ENCODE measurements at regions not wholly inside any gene's neighbourhood (a gene's known extent, or its start where the extent isn't known, plus 50 kb on each side); places are given as distances from the start of the nearest gene placed in this dataset.

DNA sequence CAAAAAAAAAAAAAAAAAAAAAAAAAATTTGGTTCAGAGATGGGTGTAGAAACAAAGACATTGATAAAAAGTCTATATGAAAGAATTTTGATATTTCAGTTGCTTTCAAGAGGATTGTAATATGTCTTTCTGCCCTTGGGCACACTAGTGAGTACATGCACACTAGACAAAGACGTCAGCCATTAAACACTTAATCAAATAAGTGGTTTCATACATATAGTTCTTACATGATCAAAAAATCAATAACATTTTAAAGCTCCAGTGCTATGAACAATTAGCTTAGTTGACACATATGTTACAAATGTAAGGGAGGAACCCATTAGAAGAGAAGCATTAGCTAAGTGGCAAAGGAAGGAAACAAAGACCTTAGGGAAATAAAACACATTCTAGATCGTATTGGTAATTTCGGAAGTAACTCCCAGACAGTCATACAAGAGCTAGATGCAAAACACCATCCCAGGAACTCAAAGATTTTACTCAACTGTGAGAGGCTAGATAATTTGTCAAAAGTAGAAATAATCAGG is 84.5 kb upstream of the MAN2A1 start:
- DNase-seq: no peak
- TF ChIP-seq, protein P1, sequence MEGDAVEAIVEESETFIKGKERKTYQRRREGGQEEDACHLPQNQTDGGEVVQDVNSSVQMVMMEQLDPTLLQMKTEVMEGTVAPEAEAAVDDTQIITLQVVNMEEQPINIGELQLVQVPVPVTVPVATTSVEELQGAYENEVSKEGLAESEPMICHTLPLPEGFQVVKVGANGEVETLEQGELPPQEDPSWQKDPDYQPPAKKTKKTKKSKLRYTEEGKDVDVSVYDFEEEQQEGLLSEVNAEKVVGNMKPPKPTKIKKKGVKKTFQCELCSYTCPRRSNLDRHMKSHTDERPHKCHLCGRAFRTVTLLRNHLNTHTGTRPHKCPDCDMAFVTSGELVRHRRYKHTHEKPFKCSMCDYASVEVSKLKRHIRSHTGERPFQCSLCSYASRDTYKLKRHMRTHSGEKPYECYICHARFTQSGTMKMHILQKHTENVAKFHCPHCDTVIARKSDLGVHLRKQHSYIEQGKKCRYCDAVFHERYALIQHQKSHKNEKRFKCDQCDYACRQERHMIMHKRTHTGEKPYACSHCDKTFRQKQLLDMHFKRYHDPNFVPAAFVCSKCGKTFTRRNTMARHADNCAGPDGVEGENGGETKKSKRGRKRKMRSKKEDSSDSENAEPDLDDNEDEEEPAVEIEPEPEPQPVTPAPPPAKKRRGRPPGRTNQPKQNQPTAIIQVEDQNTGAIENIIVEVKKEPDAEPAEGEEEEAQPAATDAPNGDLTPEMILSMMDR (IDR thresholded peaks at IDR 0.05): no peak
- no peak for TF ChIP-seq POLR2A (IDR thresholded peaks at IDR 0.05)
- Histone ChIP-seq H3K36me3 (no peaks in the 10 kb centered on the region), H3K27ac (no peak overlapping the region), H3K9me3 (no peaks in the 10 kb centered on the region), H3K27me3 (no peaks in the 10 kb centered on the region), H3K4me1 (no peaks in the 10 kb centered on the region), H3K4me3 (no peak overlapping the region)

DNA sequence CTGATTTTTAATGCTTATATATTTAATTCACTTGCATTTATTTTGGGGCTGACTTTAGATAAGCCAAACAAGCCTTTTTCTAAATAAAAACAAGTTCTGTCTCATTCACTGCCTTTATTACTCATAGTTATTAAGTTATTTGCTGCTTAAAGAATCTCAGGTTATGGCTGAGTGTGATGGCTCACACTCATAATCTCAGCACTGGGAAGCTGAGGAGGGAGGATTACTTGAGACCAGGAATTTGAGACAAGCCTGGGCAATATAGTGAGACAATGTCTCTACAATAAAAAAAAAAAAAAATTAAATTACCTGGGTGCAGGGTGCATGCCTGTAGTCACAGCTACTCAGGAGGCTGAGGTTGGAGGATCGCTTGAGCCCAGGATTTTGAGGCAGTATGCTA is 85.0 kb upstream of the MAN2A1 start:
- Histone ChIP-seq H3K27me3 (no peaks in the 10 kb centered on the region), H3K4me1 (no peaks in the 10 kb centered on the region), H3K27ac (no peak overlapping the region), H3K9me3 (no peaks in the 10 kb centered on the region), H3K36me3 (no peaks in the 10 kb centered on the region), H3K4me3 (no peak overlapping the region)
- no peak for DNase-seq
- TF ChIP-seq, protein P1 (IDR thresholded peaks at IDR 0.05): no peak
- TF ChIP-seq POLR2A (IDR thresholded peaks at IDR 0.05): no peak

DNA sequence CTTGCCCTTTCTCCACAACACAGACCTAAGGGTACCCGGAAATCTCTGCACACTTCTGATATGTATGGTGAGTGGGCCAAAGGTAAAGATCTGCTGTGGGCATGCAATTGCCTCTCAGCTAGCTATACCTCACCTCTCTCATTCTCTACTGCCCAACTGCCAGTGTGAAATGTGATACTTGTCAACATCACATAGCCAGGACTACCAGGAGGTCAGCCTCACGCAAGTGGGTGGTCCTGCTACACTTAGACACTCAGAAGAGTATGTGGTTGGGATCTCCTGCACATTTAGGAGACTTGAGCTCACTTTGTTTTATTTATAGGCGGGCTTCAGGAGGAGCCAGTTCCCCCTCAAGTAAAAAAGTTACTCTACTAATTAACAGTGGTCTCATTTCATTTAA is 88.0 kb upstream of the MAN2A1 start:
- H3K27me3 ChIP-seq: no peaks in the 10 kb centered on the region
- no peak overlapping the region for H3K4me3 ChIP-seq
- no peaks in the 10 kb centered on the region for H3K36me3 ChIP-seq
- H3K27ac ChIP-seq: no peak overlapping the region
- no peaks in the 10 kb centered on the region for H3K9me3 ChIP-seq
- no peaks in the 10 kb centered on the region for H3K4me1 ChIP-seq
- DNase-seq: no peak
- TF ChIP-seq, protein P1 (IDR thresholded peaks at IDR 0.05): no peak
- TF ChIP-seq POLR2A (IDR thresholded peaks at IDR 0.05): no peak

DNA sequence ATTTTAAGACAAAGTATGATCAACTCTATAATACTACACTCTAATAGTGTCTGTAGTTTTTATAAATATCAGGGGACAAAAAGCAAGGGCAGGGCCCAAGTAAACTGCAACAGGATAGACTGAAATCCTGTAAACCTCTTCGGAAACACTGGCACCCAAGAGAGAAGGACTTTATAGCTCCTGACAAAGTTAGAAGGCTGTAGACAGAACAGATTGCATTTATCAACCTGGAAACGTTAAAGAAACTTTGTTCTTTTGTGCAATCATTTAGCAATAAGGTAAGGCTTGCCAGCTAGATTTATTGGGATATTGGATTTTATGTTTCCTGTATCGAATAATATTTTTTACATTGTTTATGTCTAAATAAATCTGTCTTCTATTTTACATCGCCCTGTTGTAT is 91.8 kb upstream of the MAN2A1 start:
- no peaks in the 10 kb centered on the region for H3K27me3 ChIP-seq
- no peak overlapping the region for H3K4me3 ChIP-seq
- TF ChIP-seq POLR2A (IDR thresholded peaks at IDR 0.05): no peak
- TF ChIP-seq, protein P1 (IDR thresholded peaks at IDR 0.05): no peak
- H3K4me1 ChIP-seq: no peaks in the 10 kb centered on the region
- no peak for DNase-seq
- H3K9me3 ChIP-seq: no peaks in the 10 kb centered on the region
- H3K27ac ChIP-seq: no peak overlapping the region
- H3K36me3 ChIP-seq: no peaks in the 10 kb centered on the region

DNA sequence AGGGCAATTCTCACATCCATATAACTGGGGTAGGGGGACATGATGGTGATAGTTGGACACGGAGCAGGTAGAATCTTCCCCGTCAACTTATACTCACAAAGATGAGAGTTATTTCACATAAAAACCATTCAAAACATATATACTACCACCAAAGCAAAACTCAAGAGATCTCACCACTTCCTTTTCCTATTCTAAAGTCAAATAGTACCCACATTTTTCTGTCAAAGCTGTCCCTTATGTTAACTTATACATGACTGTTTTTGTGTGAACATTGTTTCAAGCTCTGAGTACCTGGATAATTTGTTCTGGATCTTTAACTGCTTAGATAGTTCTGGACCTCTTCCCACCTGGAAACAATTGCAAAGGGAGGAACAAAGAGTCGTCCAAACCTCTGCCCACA is 95.5 kb upstream of the MAN2A1 start:
- Histone ChIP-seq H3K36me3 (no peaks in the 10 kb centered on the region), H3K27ac (no peak overlapping the region), H3K4me3 (no peak overlapping the region), H3K27me3 (no peaks in the 10 kb centered on the region), H3K4me1 (no peaks in the 10 kb centered on the region), H3K9me3 (no peaks in the 10 kb centered on the region)
- TF ChIP-seq, protein P1 (IDR thresholded peaks at IDR 0.05): no peak
- no peak for TF ChIP-seq POLR2A (IDR thresholded peaks at IDR 0.05)
- DNase-seq: no peak

DNA sequence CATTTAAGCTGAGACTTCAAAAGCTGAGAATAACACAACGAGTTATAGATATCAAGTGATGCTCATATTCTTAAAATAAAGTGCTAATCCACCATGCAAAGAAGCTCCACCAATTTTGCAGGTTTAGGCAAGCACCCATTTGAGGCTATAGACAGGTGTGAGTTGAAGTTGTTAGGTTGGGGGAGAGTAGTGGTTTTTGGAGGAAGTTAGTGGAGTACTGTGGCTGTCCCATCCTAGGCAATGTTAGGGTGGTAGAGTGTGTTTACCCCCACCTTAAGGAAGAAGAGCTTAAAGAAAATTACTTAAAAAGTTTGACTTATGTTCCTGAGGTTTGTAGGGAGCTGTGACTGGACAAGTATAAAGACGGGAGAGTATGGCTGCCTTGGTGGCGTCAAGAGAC is 98.9 kb upstream of the MAN2A1 start:
- Histone ChIP-seq H3K27ac (no peak overlapping the region), H3K36me3 (no peaks in the 10 kb centered on the region)

More for the DNA sequence above, 98.9 kb upstream of the MAN2A1 start:
- no peaks in the 10 kb centered on the region for H3K4me1 ChIP-seq
- H3K4me3 ChIP-seq: no peak overlapping the region
- no peaks in the 10 kb centered on the region for H3K27me3 ChIP-seq
- TF ChIP-seq, protein P1 (IDR thresholded peaks at IDR 0.05): no peak
- no peak for TF ChIP-seq POLR2A (IDR thresholded peaks at IDR 0.05)
- H3K9me3 ChIP-seq: no peaks in the 10 kb centered on the region
- no peak for DNase-seq

All from Peyer's patch (tissue), 4 donors.